Omental fat pad (tissue), 3 donors: ENCODE measurements at regions not wholly inside any gene's neighbourhood (a gene's known extent, or its start where the extent isn't known, plus 50 kb on each side); places are given as distances from the start of the nearest gene placed in this dataset.

ENCODE experiments used
- ATAC-seq: fragments of 150-250 bp; one replicate; pipeline ENCODE4 v1.9.1; 2016; ENCODE audit warnings: mild to moderate bottlenecking, moderate library complexity; ENCODE audit not compliant: low FRiP score
- DNase-seq: peaks from one replicate; pipeline ENCODE4 v3.0.0-alpha.2; 2019; ENCODE audit warnings: low spot score
- CTCF ChIP-seq, 3 donors: fragments of 450-650 bp; IDR thresholded peaks; one replicate each; pipeline ENCODE4 v1.5.1; 2016 to 2017; ENCODE audit warnings: antibody characterized with exemption in 3 of 3, mild to moderate bottlenecking in 3 of 3, moderate library complexity in 2 of 3

- no peak for DNase-seq
- ATAC-seq, result no peak
- TF ChIP-seq CTCF (IDR thresholded peaks at IDR 0.05), result no peak
Measured at GRCh38 chr7:114755856-114756255, 166.0 kb upstream of the MDFIC start.

DNA sequence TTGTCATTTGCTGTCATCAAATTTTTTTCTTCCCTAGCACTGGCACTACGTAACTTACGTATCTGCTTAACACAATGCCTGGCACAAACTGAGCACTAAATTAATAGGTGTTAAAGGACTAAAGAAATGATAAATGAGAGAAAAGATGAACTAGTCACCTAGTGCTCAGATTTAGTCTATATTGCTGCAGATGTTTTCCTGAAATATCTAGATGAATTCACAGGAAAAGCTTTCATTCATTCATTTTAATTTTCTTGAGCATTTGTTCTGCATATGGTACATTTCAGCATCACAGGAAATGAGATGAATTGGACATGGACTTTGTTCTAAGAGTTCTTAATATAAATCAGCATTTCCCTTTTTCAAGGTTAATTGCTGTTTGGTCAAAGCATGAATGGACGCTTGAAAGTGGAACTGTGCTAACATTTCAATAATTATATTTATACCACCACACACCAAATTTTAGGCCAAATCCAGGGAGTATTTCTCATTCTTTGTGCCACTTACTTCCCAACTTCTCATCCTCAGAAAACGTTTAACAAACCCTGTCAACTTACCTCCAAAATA lies 163.2 kb upstream of the MDFIC start:
- no peak for ATAC-seq
- DNase-seq, result no peak
- no peak for TF ChIP-seq CTCF (IDR thresholded peaks at IDR 0.05)

DNA sequence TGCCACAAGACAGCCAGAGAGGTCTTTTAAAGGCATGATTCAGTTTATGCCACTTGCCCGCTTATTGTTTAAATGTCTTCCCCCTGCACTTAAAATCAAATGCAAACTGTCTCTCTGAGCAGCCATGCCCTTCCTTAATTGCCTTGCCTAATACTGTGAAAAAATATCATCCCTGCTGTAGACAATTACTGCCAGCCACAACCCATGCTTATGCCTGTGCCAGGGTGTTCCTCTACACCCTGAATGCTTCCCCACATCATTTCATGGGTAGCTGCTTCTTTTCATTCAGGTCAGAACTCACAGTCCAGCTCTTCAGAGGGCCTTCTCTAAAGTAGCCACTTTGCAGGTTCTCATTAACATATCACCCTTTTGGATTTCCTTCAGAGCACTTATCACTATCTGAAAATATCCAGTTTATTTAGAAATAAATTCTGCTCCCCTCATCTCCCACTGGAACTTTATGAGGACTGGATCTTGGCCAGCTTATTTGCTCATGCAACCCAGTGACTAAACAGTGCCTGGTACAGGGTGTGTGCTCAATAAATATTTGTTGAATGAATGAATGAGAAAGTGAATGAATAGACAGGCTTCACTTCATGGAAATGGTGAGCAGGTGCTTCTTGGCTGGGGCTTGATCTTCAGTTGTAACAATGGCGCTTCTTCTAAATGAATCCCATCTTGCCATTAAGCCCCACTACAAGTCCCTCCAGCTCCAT lies 162.4 kb upstream of the MDFIC start:
- TF ChIP-seq CTCF (IDR thresholded peaks at IDR 0.05), result no peak
- peak; percentile 51 for ATAC-seq
- DNase-seq, result no peak

- ATAC-seq (no peak), DNase-seq (no peak)
- TF ChIP-seq CTCF (IDR thresholded peaks at IDR 0.05), result no peak
Measured at GRCh38 chr7:114760477-114760876, 161.4 kb upstream of the MDFIC start.

GRCh38 chr7:114761973-114762372 lies 159.9 kb upstream of the MDFIC start:
- DNase-seq (no peak), ATAC-seq (no peak)
- TF ChIP-seq CTCF (IDR thresholded peaks at IDR 0.05), result no peak

DNA sequence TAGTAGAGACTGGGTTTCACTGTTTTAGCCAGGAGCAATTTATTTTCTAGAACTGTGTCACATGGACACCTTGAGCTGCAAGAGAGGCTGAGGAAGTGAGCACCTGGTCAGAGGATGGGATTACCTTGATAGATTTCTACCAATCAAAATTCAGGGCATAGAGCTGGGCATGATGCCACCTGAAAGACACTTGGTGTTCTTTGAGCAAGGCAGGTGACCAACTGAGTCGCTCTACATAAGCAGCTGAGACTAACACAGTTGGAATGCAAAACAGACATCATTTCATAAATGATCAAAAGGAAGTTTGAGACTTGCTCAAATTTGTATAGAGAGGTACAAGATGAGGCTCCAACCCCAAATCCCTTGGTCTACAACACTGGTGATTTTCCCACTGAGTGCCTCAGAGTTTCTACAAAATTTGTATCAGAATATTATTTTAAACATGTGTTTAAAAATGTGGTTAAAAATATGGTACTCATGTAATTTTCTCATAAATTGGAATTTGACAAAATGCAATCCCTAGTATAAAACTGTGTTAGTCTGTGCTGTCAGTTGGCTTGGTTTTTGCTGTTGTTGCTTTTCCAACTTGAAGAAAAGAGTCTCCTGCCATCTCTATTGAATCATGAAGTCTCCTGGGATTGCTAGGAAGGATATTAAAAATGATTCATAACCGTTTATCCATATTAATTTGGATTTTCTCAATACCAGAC lies 156.4 kb upstream of the MDFIC start:
- TF ChIP-seq CTCF (IDR thresholded peaks at IDR 0.05), result no peak
- ATAC-seq (no peak), DNase-seq (no peak)

GRCh38 chr7:114766041-114766356 lies 155.9 kb upstream of the MDFIC start:
- TF ChIP-seq CTCF (IDR thresholded peaks at IDR 0.05), result no peak
- no peak for DNase-seq

More at GRCh38 chr7:114766041-114766356, 155.9 kb upstream of the MDFIC start:
- no peak for ATAC-seq
